Prostate gland (tissue), 2 donors: ENCODE measurements at regions not wholly inside any gene's neighbourhood (a gene's known extent, or its start where the extent isn't known, plus 50 kb on each side); places are given as distances from the start of the nearest gene placed in this dataset.

Experiments used
- CTCF ChIP-seq, 4 experiments: fragments of 200-600 bp in 2 of 4; fragments of 450-650 bp in 2 of 4; sonication (generic) in 2 of 4; IDR thresholded peaks; 1 replicate in 3 of 4; 2 replicates in 1 of 4; pipeline ENCODE4 v1.5.1; 2016 to 2019; ENCODE audit warnings: antibody characterized with exemption in 4 of 4, mild to moderate bottlenecking in 2 of 4, moderate library complexity in 2 of 4
- POLR2A ChIP-seq: fragments of 450-650 bp; IDR thresholded peaks from one replicate; pipeline ENCODE4 v1.6.1; 2016; ENCODE audit warnings: antibody characterized with exemption, mild to moderate bottlenecking

- TF ChIP-seq POLR2A = no peak
- no peak for TF ChIP-seq CTCF (IDR thresholded peaks at IDR 0.05)
These were observed 1066.1 kb downstream of the BRD1 start for GRCh38 chr22:48761546-48761945.
